Inflammatory macrophage treated with lipopolysaccharide for 1 hour (primary cell): ENCODE measurements at regions not wholly inside any gene's neighbourhood (a gene's known extent, or its start where the extent isn't known, plus 50 kb on each side); places are given as distances from the start of the nearest gene placed in this dataset.
"Not testable (repeated sequence)": the region's sequence is repeated elsewhere in the genome, so short reads cannot be mapped to it uniquely, and the experiment has no call there.

ENCODE experiments used
- DNase-seq, 2 donors: peaks; one replicate each; pipeline ENCODE4 v3.0.0-alpha.2; 2020 to 2022

GRCh38 chr18:29823671-29824070, 1218.9 kb downstream of the DSC3 start:
- no peak for DNase-seq

GRCh38 chr18:29821544-29821943, 1221.0 kb downstream of the DSC3 start:
- DNase-seq = no peak

GRCh38 chr18:29811519-29811918, 1231.0 kb downstream of the DSC3 start:
- DNase-seq = no peak

- DNase-seq = no peak
Measured at GRCh38 chr18:29780816-29781215, 1261.7 kb downstream of the DSC3 start.

- DNase-seq = no peak
Measured at GRCh38 chr18:29779096-29779495, 1263.4 kb downstream of the DSC3 start.

- no peak for DNase-seq
Measured at GRCh38 chr18:29753379-29753778, 1289.2 kb downstream of the DSC3 start.

GRCh38 chr18:29749704-29750103, 1292.8 kb downstream of the DSC3 start:
- no peak for DNase-seq

- DNase-seq = no peak
Measured at GRCh38 chr18:29741461-29741860, 1301.1 kb downstream of the DSC3 start.

- no peak for DNase-seq
Measured at GRCh38 chr18:29737620-29738019, 1304.9 kb downstream of the DSC3 start.

GRCh38 chr18:29737190-29737589, 1305.4 kb downstream of the DSC3 start:
- DNase-seq = no peak

- DNase-seq = no peak
Measured at GRCh38 chr18:29730073-29730472, 1312.5 kb downstream of the DSC3 start.

- no peak for DNase-seq
Measured at GRCh38 chr18:29726646-29727045, 1315.9 kb downstream of the DSC3 start.

- DNase-seq = not testable (repeated sequence)
Measured at GRCh38 chr18:29723486-29723885, 1319.1 kb downstream of the DSC3 start.

GRCh38 chr18:29715960-29716359, 1326.6 kb downstream of the DSC3 start:
- not testable (repeated sequence) for DNase-seq

GRCh38 chr18:29712785-29713184, 1329.8 kb downstream of the DSC3 start:
- DNase-seq = no peak

GRCh38 chr18:29711932-29712331, 1330.6 kb downstream of the DSC3 start:
- no peak for DNase-seq

- no peak for DNase-seq
Measured at GRCh38 chr18:29693334-29693733, 1349.2 kb downstream of the DSC3 start.

GRCh38 chr18:29681578-29681977, 1361.0 kb downstream of the DSC3 start:
- DNase-seq = no peak

GRCh38 chr18:29664278-29665036, 1378.1 kb downstream of the DSC3 start:
- no peak for DNase-seq

- no peak for DNase-seq
Measured at GRCh38 chr18:29661924-29662323, 1380.6 kb downstream of the DSC3 start.

- no peak for DNase-seq
Measured at GRCh38 chr18:29660777-29661176, 1381.8 kb downstream of the DSC3 start.

- no peak for DNase-seq
Measured at GRCh38 chr18:29653671-29654215, 1388.8 kb downstream of the DSC3 start.

GRCh38 chr18:29652797-29653196, 1389.7 kb downstream of the DSC3 start:
- no peak for DNase-seq

GRCh38 chr18:29651122-29651680, 1391.3 kb downstream of the DSC3 start:
- DNase-seq = no peak

- no peak for DNase-seq
Measured at GRCh38 chr18:29648891-29649290, 1393.7 kb downstream of the DSC3 start.
